Immature natural killer cell (primary cell): ENCODE measurements at regions not wholly inside any gene's neighbourhood (a gene's known extent, or its start where the extent isn't known, plus 50 kb on each side); places are given as distances from the start of the nearest gene placed in this dataset.

Source experiments
- DNase-seq, 3 donors: peaks; one replicate each; pipeline ENCODE4 v3.0.0; 2022; ENCODE audit warnings: mixed read lengths in 1 of 3
- H3K27ac Mint-ChIP-seq, 6 donors: one replicate each; pipeline ENCODE4 v1.8.0; 2020; ENCODE audit warnings: mixed read lengths in 6 of 6, mild to moderate bottlenecking in 5 of 6, inconsistent platforms in 4 of 6, moderate library complexity in 3 of 6
- H3K27me3 Mint-ChIP-seq, 3 donors: one replicate each; pipeline ENCODE4 v1.8.0; 2020 to 2021; ENCODE audit warnings: low read depth in 3 of 3, mild to moderate bottlenecking in 3 of 3, mixed read lengths in 3 of 3, moderate library complexity in 3 of 3, inconsistent platforms in 1 of 3
- H3K36me3 Mint-ChIP-seq, 3 donors: one replicate each; pipeline ENCODE4 v1.8.0; 2020; ENCODE audit warnings: mixed read lengths in 3 of 3, inconsistent platforms in 2 of 3, mild to moderate bottlenecking in 2 of 3
- H3K4me1 Mint-ChIP-seq, 2 donors: one replicate each; pipeline ENCODE4 v1.8.0; 2020; ENCODE audit warnings: inconsistent platforms in 2 of 2, mild to moderate bottlenecking in 2 of 2, mixed read lengths in 2 of 2, moderate library complexity in 1 of 2
- H3K4me3 Mint-ChIP-seq, 5 donors: one replicate each; pipeline ENCODE4 v1.8.0; 2020; ENCODE audit warnings: mild to moderate bottlenecking in 5 of 5, mixed read lengths in 5 of 5, inconsistent platforms in 3 of 5, moderate library complexity in 3 of 5
- H3K9me3 Mint-ChIP-seq, 6 donors: one replicate each; pipeline ENCODE4 v1.8.0; 2020; ENCODE audit warnings: mild to moderate bottlenecking in 6 of 6, mixed read lengths in 6 of 6, inconsistent platforms in 4 of 6, moderate library complexity in 3 of 6

DNA sequence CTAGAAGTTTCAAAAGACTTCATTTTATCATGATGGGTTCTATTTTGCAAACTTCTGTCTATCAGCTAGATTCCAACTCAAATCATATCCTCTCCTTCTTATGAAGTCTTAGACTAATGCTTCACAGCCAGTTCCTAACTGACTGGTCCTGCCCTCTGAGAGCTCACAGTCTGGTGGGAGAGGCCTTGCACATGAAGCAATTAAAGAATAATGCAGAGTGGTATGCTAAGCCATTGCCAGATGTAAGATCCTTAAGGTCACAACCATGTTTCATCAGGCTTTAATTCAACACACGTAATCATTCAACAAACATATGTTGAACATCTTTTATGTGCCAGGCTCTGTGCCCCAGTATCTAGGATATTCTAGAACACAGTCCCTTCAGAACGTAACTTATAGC is 125.8 kb upstream of the TMPO start:
- Mint-ChIP-seq H3K27ac (no peak overlapping the region), H3K27me3 (peaks cover 3 to 13% (median 4%) of the 10 kb centered on the region in 3 donors), H3K36me3 (no peaks in the 10 kb centered on the region), H3K4me3 (no peak overlapping the region), H3K4me1 (no peaks in the 10 kb centered on the region), H3K9me3 (no peaks in the 10 kb centered on the region)
- DNase-seq, result no peak

GRCh38 chr12:98397323-98398105 is 117.9 kb upstream of the TMPO start:
- Mint-ChIP-seq H3K36me3 (no peaks in the 10 kb centered on the region), H3K4me3 (peak overlapping the region; percentile 76 to 90 (median 80)), H3K4me1 (peaks cover 27 to 30% of the 10 kb centered on the region in 2 donors), H3K9me3 (no peaks in the 10 kb centered on the region), H3K27me3 (no peaks in the 10 kb centered on the region), H3K27ac (peak overlapping the region; percentile 63 to 90 (median 83))
- DNase-seq, result peak; percentile 68 to 78 (median 73)

DNA sequence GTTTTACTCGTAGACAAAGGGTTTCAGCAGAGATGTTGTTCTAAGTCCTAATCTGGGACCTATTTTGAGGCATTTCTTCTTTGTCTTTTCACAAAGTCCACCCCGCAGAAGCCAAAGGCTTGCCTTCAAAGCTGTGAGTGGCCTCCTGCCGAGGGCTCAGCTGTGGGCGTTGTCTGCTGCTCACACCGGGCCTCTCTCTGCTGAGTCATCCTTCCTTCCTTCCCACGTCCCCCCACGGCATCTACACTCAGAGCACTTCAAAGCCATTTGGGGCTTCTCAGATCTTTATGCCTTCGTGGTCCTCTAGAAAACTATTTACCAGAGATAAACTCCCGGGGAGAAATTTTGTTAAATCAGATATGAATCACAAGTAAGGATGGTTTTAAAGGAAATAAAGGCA is 115.9 kb upstream of the TMPO start:
- H3K27me3 Mint-ChIP-seq, result no peaks in the 10 kb centered on the region
- H3K9me3 Mint-ChIP-seq, result no peaks in the 10 kb centered on the region
- peaks cover 35 to 36% of the 10 kb centered on the region in 2 donors for H3K4me1 Mint-ChIP-seq
- H3K36me3 Mint-ChIP-seq, result no peaks in the 10 kb centered on the region
- peak; percentile 19 to 40 (median 22) for DNase-seq
- peak overlapping the region; percentile 22 to 82 (median 73) for H3K27ac Mint-ChIP-seq
- H3K4me3 Mint-ChIP-seq, result peak overlapping the region; percentile 9 to 74 (median 49)

- Mint-ChIP-seq H3K4me1 (peaks cover 49 to 54% of the 10 kb centered on the region in 2 donors), H3K4me3 (no peak overlapping the region), H3K9me3 (no peaks in the 10 kb centered on the region), H3K27ac (no peak overlapping the region), H3K36me3 (no peaks in the 10 kb centered on the region), H3K27me3 (peaks cover 0 to 2% (median 0%) of the 10 kb centered on the region in 3 donors)
- no peak for DNase-seq
Measured at GRCh38 chr12:98401427-98401826, 114.0 kb upstream of the TMPO start.

GRCh38 chr12:98402091-98402490 is 113.3 kb upstream of the TMPO start:
- H3K4me1 Mint-ChIP-seq, result peaks cover 49 to 55% of the 10 kb centered on the region in 2 donors
- peaks cover 0 to 2% (median 0%) of the 10 kb centered on the region in 3 donors for H3K27me3 Mint-ChIP-seq
- no peaks in the 10 kb centered on the region for H3K9me3 Mint-ChIP-seq
- no peak for DNase-seq
- H3K27ac Mint-ChIP-seq, result peak overlapping the region in 1 of 6 donors; percentile 18
- H3K4me3 Mint-ChIP-seq, result no peak overlapping the region
- H3K36me3 Mint-ChIP-seq, result no peaks in the 10 kb centered on the region

- H3K27me3 Mint-ChIP-seq, result peaks cover 0 to 2% (median 0%) of the 10 kb centered on the region in 3 donors
- H3K36me3 Mint-ChIP-seq, result no peaks in the 10 kb centered on the region
- H3K4me1 Mint-ChIP-seq, result peaks cover 43 to 49% of the 10 kb centered on the region in 2 donors
- DNase-seq, result no peak
- no peaks in the 10 kb centered on the region for H3K9me3 Mint-ChIP-seq
- peak overlapping the region in 2 of 6 donors; percentile 25 to 46 for H3K27ac Mint-ChIP-seq
- no peak overlapping the region for H3K4me3 Mint-ChIP-seq
Measured at GRCh38 chr12:98402671-98403070, 112.7 kb upstream of the TMPO start.

DNA sequence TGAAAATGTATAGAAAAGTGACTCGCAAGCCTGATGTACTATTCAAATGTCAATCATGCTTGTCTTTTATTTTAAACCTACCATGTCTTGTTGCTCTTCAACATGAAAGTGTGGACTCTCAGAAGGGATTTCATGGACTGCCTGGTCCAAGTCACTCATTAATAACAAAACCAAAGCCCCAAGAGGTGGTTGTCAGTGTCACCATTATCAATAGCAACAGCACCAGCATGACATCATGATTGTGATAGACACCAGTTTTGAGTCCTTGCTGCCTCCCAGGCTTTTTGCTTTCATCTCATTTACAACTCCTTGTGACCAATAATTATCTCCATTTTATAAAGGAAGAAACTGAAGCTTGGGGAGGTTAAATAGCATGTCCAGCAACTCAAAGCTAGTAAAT is 112.0 kb upstream of the TMPO start:
- Mint-ChIP-seq H3K4me3 (no peak overlapping the region), H3K36me3 (no peaks in the 10 kb centered on the region), H3K4me1 (peaks cover 43 to 51% of the 10 kb centered on the region in 2 donors), H3K27me3 (peaks cover 0 to 2% (median 0%) of the 10 kb centered on the region in 3 donors), H3K9me3 (no peaks in the 10 kb centered on the region), H3K27ac (peak overlapping the region in 2 of 6 donors; percentile 3 to 36)
- no peak for DNase-seq

DNA sequence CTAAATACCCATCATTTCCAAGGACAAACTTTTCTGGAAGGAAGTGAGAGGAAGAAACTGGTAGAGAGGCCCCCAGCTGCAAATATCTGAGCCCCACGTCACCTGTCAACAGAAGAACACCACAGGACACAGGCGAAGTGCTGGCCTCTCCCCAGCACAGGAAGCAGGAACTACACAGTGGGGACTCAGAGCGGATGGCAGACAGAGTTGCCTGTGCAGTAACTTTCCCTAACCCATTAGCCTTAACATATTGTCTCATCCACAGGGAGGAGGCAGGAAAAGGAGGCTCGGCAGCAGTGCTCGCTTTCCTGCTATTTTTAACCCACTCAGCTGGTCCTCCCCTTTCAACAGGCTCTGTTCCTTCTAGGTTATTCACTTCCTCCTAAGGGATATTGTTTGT is 111.5 kb upstream of the TMPO start:
- Mint-ChIP-seq H3K27ac (peak overlapping the region in 2 of 6 donors; percentile 19 to 36), H3K36me3 (no peaks in the 10 kb centered on the region), H3K4me1 (peaks cover 46 to 51% of the 10 kb centered on the region in 2 donors), H3K27me3 (peaks cover 0 to 2% (median 0%) of the 10 kb centered on the region in 3 donors), H3K4me3 (no peak overlapping the region), H3K9me3 (no peaks in the 10 kb centered on the region)
- no peak for DNase-seq

GRCh38 chr12:98405805-98406366 is 109.5 kb upstream of the TMPO start:
- Mint-ChIP-seq H3K36me3 (no peaks in the 10 kb centered on the region), H3K27me3 (peaks cover 0 to 3% (median 0%) of the 10 kb centered on the region in 3 donors), H3K27ac (peak overlapping the region in 5 of 6 donors; percentile 43 to 80 (median 63))

GRCh38 chr12:98406378-98406777 is 109.0 kb upstream of the TMPO start:
- Mint-ChIP-seq H3K36me3 (no peaks in the 10 kb centered on the region), H3K27me3 (peaks cover 0 to 3% (median 0%) of the 10 kb centered on the region in 3 donors), H3K27ac (peak overlapping the region in 5 of 6 donors; percentile 8 to 65 (median 49))

More at GRCh38 chr12:98405805-98406366, 109.5 kb upstream of the TMPO start:
- Mint-ChIP-seq H3K4me3 (peak overlapping the region; percentile 7 to 48 (median 36)), H3K9me3 (no peaks in the 10 kb centered on the region), H3K4me1 (peaks cover 31 to 36% of the 10 kb centered on the region in 2 donors)
- DNase-seq, result no peak

GRCh38 chr12:98408681-98409080 is 106.7 kb upstream of the TMPO start:
- Mint-ChIP-seq H3K27ac (peak overlapping the region in 1 of 6 donors; percentile 42), H3K4me3 (no peak overlapping the region), H3K27me3 (peaks cover 0 to 3% (median 0%) of the 10 kb centered on the region in 3 donors), H3K9me3 (no peaks in the 10 kb centered on the region), H3K4me1 (peaks cover 31 to 36% of the 10 kb centered on the region in 2 donors), H3K36me3 (no peaks in the 10 kb centered on the region)
- DNase-seq, result no peak

More at GRCh38 chr12:98406378-98406777, 109.0 kb upstream of the TMPO start:
- Mint-ChIP-seq H3K4me3 (peak overlapping the region in 3 of 5 donors; percentile 30 to 48 (median 36)), H3K4me1 (peaks cover 31 to 36% of the 10 kb centered on the region in 2 donors), H3K9me3 (no peaks in the 10 kb centered on the region)
- no peak for DNase-seq

GRCh38 chr12:98409548-98409947 is 105.8 kb upstream of the TMPO start:
- Mint-ChIP-seq H3K4me1 (peaks cover 24 to 30% of the 10 kb centered on the region in 2 donors), H3K36me3 (no peaks in the 10 kb centered on the region), H3K4me3 (no peak overlapping the region), H3K9me3 (no peaks in the 10 kb centered on the region), H3K27ac (no peak overlapping the region), H3K27me3 (peaks cover 0 to 3% (median 1%) of the 10 kb centered on the region in 3 donors)
- DNase-seq, result no peak

DNA sequence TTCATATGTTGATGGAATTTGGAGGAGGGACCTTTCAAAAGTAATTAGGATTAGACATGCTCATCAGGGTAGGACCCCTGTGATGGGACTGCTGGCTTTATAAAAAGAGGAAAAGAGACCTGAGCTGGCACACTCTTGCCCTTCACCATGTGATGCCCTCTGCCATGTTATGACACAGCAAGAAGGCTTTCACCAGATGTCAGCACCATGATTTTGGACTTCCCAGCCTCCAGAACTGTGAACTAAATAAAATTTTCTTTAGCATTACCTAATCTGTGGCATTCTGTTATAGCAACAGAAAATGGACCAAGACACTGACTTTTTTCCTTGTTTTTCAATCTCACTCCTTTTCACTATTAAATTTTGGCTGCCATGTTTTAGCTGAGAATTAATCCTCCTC is 105.0 kb upstream of the TMPO start:
- no peak for DNase-seq
- Mint-ChIP-seq H3K4me1 (peaks cover 20 to 22% of the 10 kb centered on the region in 2 donors), H3K27me3 (peaks cover 0 to 3% (median 2%) of the 10 kb centered on the region in 3 donors), H3K27ac (no peak overlapping the region), H3K9me3 (no peaks in the 10 kb centered on the region), H3K36me3 (no peaks in the 10 kb centered on the region), H3K4me3 (no peak overlapping the region)

DNA sequence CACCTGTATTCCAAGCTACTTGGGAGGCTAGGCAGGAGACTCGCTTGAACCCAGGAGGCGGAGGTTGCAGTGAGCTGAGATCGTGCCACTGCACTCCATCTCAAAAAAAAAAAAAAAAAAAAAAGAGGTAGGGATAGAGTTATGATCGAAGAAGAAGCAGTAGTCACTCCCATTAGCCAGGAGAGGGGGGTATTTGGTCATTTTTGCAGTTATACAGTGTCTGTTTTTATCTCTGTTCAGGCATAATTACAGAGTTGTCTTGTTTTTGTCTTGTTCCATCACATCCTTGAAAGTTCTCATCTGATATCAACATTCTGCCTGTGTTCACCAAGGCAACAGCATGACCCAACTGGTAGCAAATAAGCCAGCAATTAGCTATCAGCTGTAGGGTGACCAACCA is 98.5 kb upstream of the TMPO start:
- Mint-ChIP-seq H3K4me3 (no peak overlapping the region), H3K9me3 (no peaks in the 10 kb centered on the region), H3K4me1 (no peaks in the 10 kb centered on the region), H3K36me3 (no peaks in the 10 kb centered on the region), H3K27ac (no peak overlapping the region), H3K27me3 (peaks cover 0 to 2% (median 2%) of the 10 kb centered on the region in 3 donors)
- no peak for DNase-seq
